ENCODE measurements at regions not wholly inside any gene's neighbourhood (a gene's known extent, or its start where the extent isn't known, plus 50 kb on each side); places are given as distances from the start of the nearest gene placed in this dataset.

- TF ChIP-seq POLR2A (IDR thresholded peaks at IDR 0.05; ENCODE audit: low read length) (no peak), GATA1 (IDR thresholded peaks at IDR 0.05; ENCODE audit: low read depth, low read length) (no peak)
Observed at GRCh38 chr3:117217760-117218316, 508.3 kb downstream of the TUSC7 start.
